ENCODE measurements at regions not wholly inside any gene's neighbourhood (a gene's known extent, or its start where the extent isn't known, plus 50 kb on each side); places are given as distances from the start of the nearest gene placed in this dataset.

- no peak for TF ChIP-seq E4F1 (IDR thresholded peaks at IDR 0.05; ENCODE audit: borderline replicate concordance, partially characterized antibody)
- no peak for TF ChIP-seq ZNF207 (IDR thresholded peaks at IDR 0.05; ENCODE audit: borderline replicate concordance)
- no peak for TF ChIP-seq ZNF274 (IDR thresholded peaks at IDR 0.05; ENCODE audit: insufficient read depth, insufficient read length)
- no peak for TF ChIP-seq PML (IDR thresholded peaks at IDR 0.05; ENCODE audit: low read length)
- no peak for TF ChIP-seq POLR2A (IDR thresholded peaks at IDR 0.05; ENCODE audit: low read depth, low read length)
- TF ChIP-seq POLR2AphosphoS5 (IDR thresholded peaks at IDR 0.05; ENCODE audit: low read length), result no peak
- TF ChIP-seq MEF2A (IDR thresholded peaks at IDR 0.05; ENCODE audit: insufficient read depth, low read depth, low read length), result no peak
- no peak for TF ChIP-seq PKNOX1 (IDR thresholded peaks at IDR 0.05)
- no peak for TF ChIP-seq ETV6 (conservative IDR thresholded peaks at IDR 0.05 in 1 of 2, IDR thresholded peaks at IDR 0.05 in 1 of 2; ENCODE audit: borderline replicate concordance in 1 of 2, low read depth in 1 of 2)
- no peak for TF ChIP-seq CBFB (IDR thresholded peaks at IDR 0.05; ENCODE audit: low read depth)
- no peak for TF ChIP-seq JUND (IDR thresholded peaks at IDR 0.05; ENCODE audit: low read depth, low read length)
- TF ChIP-seq SMC3 (IDR thresholded peaks at IDR 0.05; ENCODE audit: borderline replicate concordance, low read length), result no peak
These were observed 914.3 kb upstream of the C9orf72 start (continued) for GRCh38 chr9:28487561-28487960.

- CTCF ChIA-PET, result no interaction called here
- in situ Hi-C loops (cut with MboI), result no loop called here
- intact Hi-C loops (cut with micrococcal nuclease; ENCODE audit: unreplicated experiment), result no loop called here
- TF ChIP-seq ZNF622 (IDR thresholded peaks at IDR 0.05), result no peak
- no peak for TF ChIP-seq TCF12 (IDR thresholded peaks at IDR 0.05; ENCODE audit: low read depth, low read length)
- no peak for TF ChIP-seq NR2F1 (conservative IDR thresholded peaks at IDR 0.05)
- no peak for TF ChIP-seq SUZ12 (IDR thresholded peaks at IDR 0.05; ENCODE audit: unreplicated experiment)
- TF ChIP-seq POU2F2 (IDR thresholded peaks at IDR 0.05; ENCODE audit: borderline replicate concordance, low read depth, low read length), result no peak
- no peak for TF ChIP-seq HCFC1 (IDR thresholded peaks at IDR 0.05; ENCODE audit: low read length)
- TF ChIP-seq REST (IDR thresholded peaks at IDR 0.05; ENCODE audit: low read depth, low read length), result no peak
- TF ChIP-seq MAX (IDR thresholded peaks at IDR 0.05; ENCODE audit: low read depth, low read length), result no peak
- no peak for TF ChIP-seq IRF4 (IDR thresholded peaks at IDR 0.05; ENCODE audit: low read depth, low read length)
These were observed 917.8 kb upstream of the C9orf72 start for GRCh38 chr9:28491121-28491520.

More at GRCh38 chr9:28491121-28491520, 917.8 kb upstream of the C9orf72 start:
- ATAC-seq (no peak), DNase-seq (ENCODE audit: low read depth, low spot score) (no peak), FAIRE-seq (no peak)
- RAD21 ChIA-PET (ENCODE audit: unreplicated experiment), result no interaction called here
- no peaks in the 10 kb centered on the region for H4K20me1 ChIP-seq (ENCODE audit: control insufficient read depth, insufficient read depth)
- no peaks in the 10 kb centered on the region for H3K79me2 ChIP-seq (ENCODE audit: control insufficient read depth, insufficient read depth, low read length)
- H3K27me3 ChIP-seq (replicated peaks in 1 of 2; ENCODE audit: control insufficient read depth in 2 of 2, insufficient read depth in 2 of 2, low read length in 1 of 2), result no peaks in the 10 kb centered on the region
- H3K27ac ChIP-seq (ENCODE audit: control insufficient read depth, insufficient read depth), result no peak overlapping the region
- no peaks in the 10 kb centered on the region for H3K9me3 ChIP-seq (replicated peaks; ENCODE audit: control insufficient read depth, insufficient read depth, low read length)
- POLR2A ChIA-PET, result no interaction called here
- no peak overlapping the region for H3K4me2 ChIP-seq (ENCODE audit: control insufficient read depth, insufficient read depth)
- no peaks in the 10 kb centered on the region for H3K4me1 ChIP-seq (ENCODE audit: control insufficient read depth, insufficient read depth, low read length)
- no TSS peak for BruUV-seq (replicated peaks)
- SMC1A ChIA-PET (ENCODE audit: uncharacterized antibody, unreplicated experiment), result no interaction called here
- no peak overlapping the region for H2AFZ ChIP-seq (ENCODE audit: control insufficient read depth, low read depth, low read length)
- H3K4me3 ChIP-seq, result no peak overlapping the region
- H3K36me3 ChIP-seq (ENCODE audit: control insufficient read depth in 2 of 2, insufficient read depth in 2 of 2, low read length in 1 of 2), result no peaks in the 10 kb centered on the region
- no peak overlapping the region for H3K9ac ChIP-seq (ENCODE audit: control insufficient read depth, insufficient read depth, low read length)
